Breast epithelium (tissue), 4 donors: ENCODE measurements at regions not wholly inside any gene's neighbourhood (a gene's known extent, or its start where the extent isn't known, plus 50 kb on each side); places are given as distances from the start of the nearest gene placed in this dataset.

Experiments
- DNase-seq, 2 donors: peaks; one replicate each; pipeline ENCODE4 v3.0.0-alpha.2; 2019; ENCODE audit warnings: low spot score in 2 of 2
- H3K27ac ChIP-seq, 2 donors: fragments of 200-600 bp; sonication (generic) in 1 of 2; one replicate each; pipeline ENCODE4 v1.5.1; 2016 to 2019; ENCODE audit warnings: mild to moderate bottlenecking in 1 of 2
- H3K27me3 ChIP-seq, 2 donors: fragments of 200-600 bp; sonication (generic) in 1 of 2; one replicate each; pipeline versions ENCODE4 v1.5.1 to v1.6.0; 2017 to 2019; ENCODE audit warnings: control low read depth in 1 of 2, mild to moderate bottlenecking in 1 of 2
- H3K36me3 ChIP-seq: fragments of 200-600 bp; one replicate; pipeline ENCODE4 v1.5.1; 2019
- H3K4me1 ChIP-seq, 2 donors: fragments of 200-600 bp; sonication (generic); one replicate each; pipeline ENCODE4 v1.5.1; 2016 to 2019; ENCODE audit warnings: control low read depth in 1 of 2
- H3K4me3 ChIP-seq, 3 donors: fragments of 200-600 bp; sonication (generic); 1 replicate in 2 of 3; 2 replicates in 1 of 3; pipeline ENCODE4 v1.5.1; 2016 to 2019; ENCODE audit warnings: mild to moderate bottlenecking in 3 of 3, moderate library complexity in 2 of 3
- H3K9me3 ChIP-seq, 2 donors: fragments of 200-600 bp; sonication (generic) in 1 of 2; one replicate each; pipeline ENCODE4 v1.5.1; 2016 to 2019; ENCODE audit warnings: control low read depth in 1 of 2
- CTCF ChIP-seq, 3 donors: fragments of 450-650 bp; IDR thresholded peaks; one replicate each; pipeline ENCODE4 v1.5.1; 2016 to 2017; ENCODE audit warnings: antibody characterized with exemption in 3 of 3, mild to moderate bottlenecking in 3 of 3, moderate library complexity in 3 of 3
- POLR2A ChIP-seq: fragments of 450-650 bp; IDR thresholded peaks from one replicate; pipeline ENCODE4 v1.6.1; 2016; ENCODE audit warnings: antibody characterized with exemption, mild to moderate bottlenecking, moderate library complexity
- POLR2AphosphoS5 ChIP-seq, 3 donors: sonication (generic); formaldehyde crosslinking; IDR thresholded peaks; one replicate each; pipeline ENCODE4 v1.6.1; 2017; ENCODE audit warnings: antibody characterized with exemption in 3 of 3
- intact Hi-C: fragments of 100-400 bp; cut with DNase I; formaldehyde crosslinking; loops from one replicate; pipeline ENCODE4 v1.15.1; 2023; ENCODE audit warnings: low total_unique reads

GRCh38 chr18:51915176-51915575, 424.8 kb upstream of the DCC start:
- DNase-seq: no peak
- no peak for TF ChIP-seq CTCF (IDR thresholded peaks at IDR 0.05)
- no peak for TF ChIP-seq POLR2A
- no peak for TF ChIP-seq POLR2AphosphoS5 (IDR thresholded peaks at IDR 0.05)
- no peaks in the 10 kb centered on the region for H3K36me3 ChIP-seq
- H3K4me3 ChIP-seq: no peak overlapping the region
- no peak overlapping the region for H3K27ac ChIP-seq
- H3K27me3 ChIP-seq: no peaks in the 10 kb centered on the region
- no peaks in the 10 kb centered on the region for H3K9me3 ChIP-seq
- H3K4me1 ChIP-seq: no peaks in the 10 kb centered on the region
- intact Hi-C loops: no loop called here

GRCh38 chr18:51921862-51922261, 418.1 kb upstream of the DCC start:
- peaks cover 0 to 17% of the 10 kb centered on the region in 2 donors for H3K9me3 ChIP-seq
- H3K4me3 ChIP-seq: no peak overlapping the region
- no peak overlapping the region for H3K27ac ChIP-seq
- no peaks in the 10 kb centered on the region for H3K4me1 ChIP-seq
- no peak for DNase-seq
- TF ChIP-seq POLR2AphosphoS5 (IDR thresholded peaks at IDR 0.05) (no peak), CTCF (IDR thresholded peaks at IDR 0.05) (no peak), POLR2A (no peak)
- intact Hi-C loops: loop anchor here (10.0 kb wide), 1 partner anchor 1803 kb away; no protein-coding TSS in a partner anchor
- no peaks in the 10 kb centered on the region for H3K27me3 ChIP-seq
- H3K36me3 ChIP-seq: no peaks in the 10 kb centered on the region

GRCh38 chr18:51933903-51934302, 406.1 kb upstream of the DCC start:
- intact Hi-C loops: no loop called here
- TF ChIP-seq POLR2AphosphoS5 (IDR thresholded peaks at IDR 0.05): no peak
- no peak for TF ChIP-seq POLR2A
- no peak for TF ChIP-seq CTCF (IDR thresholded peaks at IDR 0.05)
- Histone ChIP-seq H3K4me1 (no peaks in the 10 kb centered on the region), H3K9me3 (peaks cover 0 to 8% of the 10 kb centered on the region in 2 donors), H3K27me3 (no peaks in the 10 kb centered on the region), H3K36me3 (no peaks in the 10 kb centered on the region), H3K4me3 (no peak overlapping the region), H3K27ac (no peak overlapping the region)
- no peak for DNase-seq

- H3K4me3 ChIP-seq: no peak overlapping the region
- intact Hi-C loops: no loop called here
- DNase-seq: no peak
- no peaks in the 10 kb centered on the region for H3K27me3 ChIP-seq
- no peaks in the 10 kb centered on the region for H3K4me1 ChIP-seq
- H3K27ac ChIP-seq: no peak overlapping the region
- H3K9me3 ChIP-seq: no peaks in the 10 kb centered on the region
- TF ChIP-seq POLR2AphosphoS5 (IDR thresholded peaks at IDR 0.05): no peak
- TF ChIP-seq POLR2A: no peak
- no peak for TF ChIP-seq CTCF (IDR thresholded peaks at IDR 0.05)
- H3K36me3 ChIP-seq: no peaks in the 10 kb centered on the region
These were observed 403.9 kb upstream of the DCC start for GRCh38 chr18:51936115-51936514.

GRCh38 chr18:51941999-51942398, 398.0 kb upstream of the DCC start:
- no peaks in the 10 kb centered on the region for H3K27me3 ChIP-seq
- no peak overlapping the region for H3K4me3 ChIP-seq
- no peaks in the 10 kb centered on the region for H3K9me3 ChIP-seq
- DNase-seq: no peak
- no peak overlapping the region for H3K27ac ChIP-seq
- no peaks in the 10 kb centered on the region for H3K4me1 ChIP-seq
- H3K36me3 ChIP-seq: no peaks in the 10 kb centered on the region
- no peak for TF ChIP-seq POLR2A
- intact Hi-C loops: no loop called here

GRCh38 chr18:51943281-51943680, 396.7 kb upstream of the DCC start:
- intact Hi-C loops: no loop called here
- Histone ChIP-seq H3K9me3 (no peaks in the 10 kb centered on the region), H3K36me3 (no peaks in the 10 kb centered on the region), H3K4me1 (no peaks in the 10 kb centered on the region), H3K4me3 (no peak overlapping the region), H3K27me3 (no peaks in the 10 kb centered on the region), H3K27ac (no peak overlapping the region)
- TF ChIP-seq POLR2AphosphoS5 (IDR thresholded peaks at IDR 0.05): no peak
- TF ChIP-seq CTCF (IDR thresholded peaks at IDR 0.05): no peak
- no peak for TF ChIP-seq POLR2A
- DNase-seq: no peak
